ENCODE measurements at regions not wholly inside any gene's neighbourhood (a gene's known extent, or its start where the extent isn't known, plus 50 kb on each side); places are given as distances from the start of the nearest gene placed in this dataset.
"Not testable (repeated sequence)": the region's sequence is repeated elsewhere in the genome, so short reads cannot be mapped to it uniquely, and the experiment has no call there.

- FAIRE-seq = no peak
- no peak for TF ChIP-seq CTCF (IDR thresholded peaks at IDR 0.05; ENCODE audit: insufficient read depth, missing control alignments)
- DNase-seq (ENCODE audit: insufficient read length, low spot score) = no peak
Measured at GRCh38 chr14:105616802-105617192, 90.4 kb downstream of the TMEM121 start.

GRCh38 chr14:105617201-105617777, 90.9 kb downstream of the TMEM121 start:
- FAIRE-seq = no peak
- no peak for DNase-seq (ENCODE audit: insufficient read length, low spot score)
- TF ChIP-seq CTCF (IDR thresholded peaks at IDR 0.05; ENCODE audit: insufficient read depth, missing control alignments) = no peak

GRCh38 chr14:105617805-105618204, 91.4 kb downstream of the TMEM121 start:
- not testable (repeated sequence) for FAIRE-seq; DNase-seq (ENCODE audit: insufficient read length, low spot score)

- DNase-seq (ENCODE audit: insufficient read length, low spot score); FAIRE-seq: not testable (repeated sequence)
Measured at GRCh38 chr14:105619324-105619723, 92.9 kb downstream of the TMEM121 start.

- not testable (repeated sequence) for FAIRE-seq; DNase-seq (ENCODE audit: insufficient read length, low spot score)
Measured at GRCh38 chr14:105620178-105620864, 93.9 kb downstream of the TMEM121 start.

- FAIRE-seq; DNase-seq (ENCODE audit: insufficient read length, low spot score): not testable (repeated sequence)
Measured at GRCh38 chr14:105620865-105621471, 94.6 kb downstream of the TMEM121 start.

- DNase-seq (ENCODE audit: insufficient read length, low spot score) = not testable (repeated sequence)
Measured at GRCh38 chr14:105621479-105622328, 95.3 kb downstream of the TMEM121 start.

GRCh38 chr14:105622329-105622955, 96.1 kb downstream of the TMEM121 start:
- DNase-seq (ENCODE audit: insufficient read length, low spot score) = no peak
- no peak for TF ChIP-seq CTCF (IDR thresholded peaks at IDR 0.05; ENCODE audit: insufficient read depth, missing control alignments)
- FAIRE-seq = no peak

More at GRCh38 chr14:105621479-105622328, 95.3 kb downstream of the TMEM121 start:
- not testable (repeated sequence) for FAIRE-seq

- DNase-seq (ENCODE audit: insufficient read length, low spot score); FAIRE-seq: not testable (repeated sequence)
Measured at GRCh38 chr14:105623178-105623577, 96.8 kb downstream of the TMEM121 start.

GRCh38 chr14:105624346-105624745, 98.0 kb downstream of the TMEM121 start:
- not testable (repeated sequence) for DNase-seq (ENCODE audit: insufficient read length, low spot score); FAIRE-seq

- not testable (repeated sequence) for FAIRE-seq; DNase-seq (ENCODE audit: insufficient read length, low spot score)
Measured at GRCh38 chr14:105624749-105625434, 98.5 kb downstream of the TMEM121 start.

- DNase-seq (ENCODE audit: insufficient read length, low spot score); FAIRE-seq: not testable (repeated sequence)
Measured at GRCh38 chr14:105625448-105625847, 99.1 kb downstream of the TMEM121 start.

- DNase-seq (ENCODE audit: insufficient read length, low spot score); FAIRE-seq: not testable (repeated sequence)
Measured at GRCh38 chr14:105626111-105626510, 99.7 kb downstream of the TMEM121 start.

- DNase-seq (ENCODE audit: insufficient read length, low spot score); FAIRE-seq: not testable (repeated sequence)
Measured at GRCh38 chr14:105626651-105627050, 100.3 kb downstream of the TMEM121 start.
